LNCaP clone FGC (cell line): ENCODE measurements at regions not wholly inside any gene's neighbourhood (a gene's known extent, or its start where the extent isn't known, plus 50 kb on each side); places are given as distances from the start of the nearest gene placed in this dataset.

Experiments
- DNase-seq: peaks from one replicate; pipeline ENCODE4 v3.0.0-alpha.2; 2011; ENCODE audit warnings: low read depth
- H3K4me3 ChIP-seq: 2 replicates; pipeline ENCODE4 v1.5.1; 2011; ENCODE audit warnings: mild to moderate bottlenecking, low read depth, low read length, control low read depth
- TF ChIP-seq, protein P1 (sequence below): IDR thresholded peaks from 2 replicates; pipeline ENCODE4 v1.5.1; 2012; ENCODE audit warnings: mild to moderate bottlenecking; ENCODE audit not compliant: control insufficient read depth, insufficient read depth; ENCODE audit errors: extremely low read depth

DNA sequence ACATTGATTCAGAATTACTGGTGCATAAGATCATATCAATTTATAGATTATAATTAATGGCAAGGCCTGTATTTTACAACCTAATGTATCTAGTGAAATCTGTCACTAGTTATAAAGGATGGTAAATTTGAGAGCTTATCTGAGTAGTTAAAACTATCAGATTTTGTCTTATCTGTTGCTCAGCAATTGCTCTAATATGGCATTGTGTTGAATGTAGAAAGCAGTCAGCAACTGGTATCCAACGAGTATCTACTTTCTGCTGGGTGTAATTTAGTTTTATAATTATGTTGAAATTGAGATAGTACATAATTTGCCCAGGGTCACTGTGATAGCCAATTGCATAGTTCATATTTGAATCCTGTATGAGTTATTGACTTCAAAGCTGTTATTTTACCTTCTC is 1005.7 kb downstream of the CDH11 start:
- H3K4me3 ChIP-seq = no peak overlapping the region
- TF ChIP-seq, protein P1, sequence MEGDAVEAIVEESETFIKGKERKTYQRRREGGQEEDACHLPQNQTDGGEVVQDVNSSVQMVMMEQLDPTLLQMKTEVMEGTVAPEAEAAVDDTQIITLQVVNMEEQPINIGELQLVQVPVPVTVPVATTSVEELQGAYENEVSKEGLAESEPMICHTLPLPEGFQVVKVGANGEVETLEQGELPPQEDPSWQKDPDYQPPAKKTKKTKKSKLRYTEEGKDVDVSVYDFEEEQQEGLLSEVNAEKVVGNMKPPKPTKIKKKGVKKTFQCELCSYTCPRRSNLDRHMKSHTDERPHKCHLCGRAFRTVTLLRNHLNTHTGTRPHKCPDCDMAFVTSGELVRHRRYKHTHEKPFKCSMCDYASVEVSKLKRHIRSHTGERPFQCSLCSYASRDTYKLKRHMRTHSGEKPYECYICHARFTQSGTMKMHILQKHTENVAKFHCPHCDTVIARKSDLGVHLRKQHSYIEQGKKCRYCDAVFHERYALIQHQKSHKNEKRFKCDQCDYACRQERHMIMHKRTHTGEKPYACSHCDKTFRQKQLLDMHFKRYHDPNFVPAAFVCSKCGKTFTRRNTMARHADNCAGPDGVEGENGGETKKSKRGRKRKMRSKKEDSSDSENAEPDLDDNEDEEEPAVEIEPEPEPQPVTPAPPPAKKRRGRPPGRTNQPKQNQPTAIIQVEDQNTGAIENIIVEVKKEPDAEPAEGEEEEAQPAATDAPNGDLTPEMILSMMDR = no peak
- DNase-seq = no peak

GRCh38 chr16:64109241-64109640 is 1012.6 kb downstream of the CDH11 start:
- DNase-seq = no peak
- H3K4me3 ChIP-seq = no peak overlapping the region
- TF ChIP-seq, protein P1 = no peak

DNA sequence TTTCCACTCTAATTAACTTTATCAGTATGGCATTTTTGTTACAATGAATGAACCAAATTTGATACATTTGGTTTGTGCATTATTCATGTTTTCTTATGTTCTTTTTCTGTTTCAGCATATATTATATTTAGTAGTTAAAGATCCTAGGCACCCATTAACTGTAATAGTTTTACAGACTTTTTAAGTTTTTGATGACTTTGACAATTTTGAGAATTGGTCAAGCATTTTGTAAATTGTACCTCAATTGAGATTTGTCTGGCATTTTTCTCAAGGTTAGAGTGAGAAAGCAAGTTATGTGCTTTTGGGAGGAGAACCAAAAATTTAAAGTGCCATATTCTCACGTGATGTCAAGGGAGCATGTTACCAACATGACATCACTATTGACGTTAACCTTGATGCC is 1019.2 kb downstream of the CDH11 start:
- DNase-seq = no peak
- TF ChIP-seq, protein P1 = no peak
- H3K4me3 ChIP-seq = no peak overlapping the region

GRCh38 chr16:64098451-64098850 is 1023.4 kb downstream of the CDH11 start:
- TF ChIP-seq, protein P1 = no peak

GRCh38 chr16:64096689-64097088 is 1025.2 kb downstream of the CDH11 start:
- no peak for DNase-seq
- TF ChIP-seq, protein P1 = no peak
- H3K4me3 ChIP-seq = no peak overlapping the region

More at GRCh38 chr16:64098451-64098850, 1023.4 kb downstream of the CDH11 start:
- no peak overlapping the region for H3K4me3 ChIP-seq
- DNase-seq = no peak

GRCh38 chr16:64094992-64095634 is 1026.8 kb downstream of the CDH11 start:
- no peak overlapping the region for H3K4me3 ChIP-seq
- TF ChIP-seq, protein P1 = no peak
- no peak for DNase-seq
